Activated CD8-positive, alpha-beta T cell treated with anti-CD3 and anti-CD28 coated beads for 36 hours (primary cell): ENCODE measurements at regions not wholly inside any gene's neighbourhood (a gene's known extent, or its start where the extent isn't known, plus 50 kb on each side); places are given as distances from the start of the nearest gene placed in this dataset.

ENCODE experiments used
- ATAC-seq: fragments of 200-7000 bp; cut with Tn5 transposase; one replicate; pipeline ENCODE4 v1.10.0; 2021; ENCODE audit warnings: mild to moderate bottlenecking, moderate library complexity
- CTCF ChIA-PET: fragments of 350-600 bp; sonication (Branson Sonifier 250); formaldehyde crosslinking; loops from one replicate; lab custom pipeline; 2021; ENCODE audit warnings: antibody characterized with exemption; lab: Charles Lee
- POLR2A ChIA-PET: fragments of 350-600 bp; sonication (Branson Sonifier 250); formaldehyde crosslinking; loops from one replicate; lab custom pipeline; 2021; ENCODE audit warnings: antibody characterized with exemption; lab: Charles Lee
- DNase-seq: peaks from one replicate; pipeline ENCODE4 v3.0.0-alpha.2; 2020
- H3K27ac Mint-ChIP-seq: one replicate; pipeline ENCODE4 v1.8.0; 2021; ENCODE audit warnings: mild to moderate bottlenecking, mixed read lengths
- H3K27me3 Mint-ChIP-seq: one replicate; pipeline ENCODE4 v1.8.0; 2021; ENCODE audit warnings: mixed read lengths
- H3K36me3 Mint-ChIP-seq: one replicate; pipeline ENCODE4 v1.8.0; 2021; ENCODE audit warnings: low read depth, mixed read lengths
- H3K4me1 Mint-ChIP-seq: one replicate; pipeline ENCODE4 v1.8.0; 2021; ENCODE audit warnings: low read depth, mixed read lengths
- H3K4me3 Mint-ChIP-seq: one replicate; pipeline ENCODE4 v1.8.0; 2021; ENCODE audit warnings: mild to moderate bottlenecking, moderate library complexity, mixed read lengths
- H3K9me3 Mint-ChIP-seq: one replicate; pipeline ENCODE4 v1.8.0; 2021; ENCODE audit warnings: mixed read lengths
- CTCF ChIP-seq: fragments of 200-600 bp; IDR thresholded peaks from one replicate; pipeline ENCODE4 v1.8.0; 2022; ENCODE audit warnings: antibody characterized with exemption, mild to moderate bottlenecking
- intact Hi-C: fragments of 100-400 bp; cut with micrococcal nuclease; formaldehyde crosslinking; loops from one replicate; pipeline ENCODE4 v1.10.0; 2022

- ChIA-PET POLR2A (no interaction called here), CTCF (no interaction called here)
- intact Hi-C loops, result no loop called here
- H3K27me3 Mint-ChIP-seq, result no peaks in the 10 kb centered on the region
- no peaks in the 10 kb centered on the region for H3K9me3 Mint-ChIP-seq
- no peak overlapping the region for H3K27ac Mint-ChIP-seq
- no peaks in the 10 kb centered on the region for H3K36me3 Mint-ChIP-seq
- no peak for TF ChIP-seq CTCF
- no peak overlapping the region for H3K4me3 Mint-ChIP-seq
- ATAC-seq (no peak), DNase-seq (no peak)
- H3K4me1 Mint-ChIP-seq, result no peaks in the 10 kb centered on the region
These were observed 99.6 kb upstream of the SGCG start for GRCh38 chr13:23081220-23081619.

- H3K4me3 Mint-ChIP-seq, result no peak overlapping the region
- no peak for TF ChIP-seq CTCF
- ChIA-PET POLR2A (no interaction called here), CTCF (no interaction called here)
- H3K4me1 Mint-ChIP-seq, result no peaks in the 10 kb centered on the region
- ATAC-seq (no peak), DNase-seq (no peak)
- no peak overlapping the region for H3K27ac Mint-ChIP-seq
- H3K36me3 Mint-ChIP-seq, result no peaks in the 10 kb centered on the region
- H3K27me3 Mint-ChIP-seq, result peaks cover 3% of the 10 kb centered on the region
- intact Hi-C loops, result no loop called here
- no peaks in the 10 kb centered on the region for H3K9me3 Mint-ChIP-seq
These were observed 98.9 kb upstream of the SGCG start for GRCh38 chr13:23081901-23082300.

- ChIA-PET POLR2A (no interaction called here), CTCF (interaction anchor here (1.1 to 1.3 kb wide), 3 partner anchors 15 to 50 kb away, joined by 4 read pairs; no protein-coding TSS in a partner anchor)
- DNase-seq (no peak), ATAC-seq (no peak)
- Mint-ChIP-seq H3K9me3 (no peaks in the 10 kb centered on the region), H3K4me3 (no peak overlapping the region), H3K27ac (no peak overlapping the region), H3K27me3 (peaks cover 4% of the 10 kb centered on the region), H3K36me3 (no peaks in the 10 kb centered on the region), H3K4me1 (no peaks in the 10 kb centered on the region)
- no peak for TF ChIP-seq CTCF
- intact Hi-C loops, result no loop called here
These were observed 93.7 kb upstream of the SGCG start for GRCh38 chr13:23086968-23087623.

- POLR2A ChIA-PET, result no interaction called here
- intact Hi-C loops, result no loop called here
- ATAC-seq, result no peak
- Mint-ChIP-seq H3K27me3 (peaks cover 4% of the 10 kb centered on the region), H3K4me1 (no peaks in the 10 kb centered on the region), H3K27ac (no peak overlapping the region), H3K4me3 (no peak overlapping the region), H3K9me3 (no peaks in the 10 kb centered on the region), H3K36me3 (no peaks in the 10 kb centered on the region)
- CTCF ChIA-PET, result interaction anchor here (1.1 to 1.3 kb wide), 3 partner anchors 14 to 51 kb away, joined by 4 read pairs; no protein-coding TSS in a partner anchor
- DNase-seq, result peak; percentile 39
- peak; percentile 42 for TF ChIP-seq CTCF
These were observed 92.9 kb upstream of the SGCG start for GRCh38 chr13:23087880-23088279.

GRCh38 chr13:23098161-23098907, 82.4 kb upstream of the SGCG start:
- POLR2A ChIA-PET, result no interaction called here
- Mint-ChIP-seq H3K36me3 (no peaks in the 10 kb centered on the region), H3K27me3 (peaks cover 2% of the 10 kb centered on the region), H3K4me3 (no peak overlapping the region), H3K9me3 (no peaks in the 10 kb centered on the region), H3K4me1 (no peaks in the 10 kb centered on the region), H3K27ac (no peak overlapping the region)
- DNase-seq (no peak), ATAC-seq (no peak)
- CTCF ChIA-PET, result no interaction called here
- intact Hi-C loops, result no loop called here
- TF ChIP-seq CTCF, result no peak
